NCI-H187 treated with DMSO at 0.1 percent for 48 hours (cell line): ENCODE measurements at regions not wholly inside any gene's neighbourhood (a gene's known extent, or its start where the extent isn't known, plus 50 kb on each side); places are given as distances from the start of the nearest gene placed in this dataset.

Experiments
- DNase-seq: peaks from one replicate; lab custom pipeline; 2025; lab: John Stamatoyannopoulos, UW

- DNase-seq = no peak
Observed at GRCh38 chr1:56442290-56442877, 137.0 kb downstream of the PLPP3 start.

- no peak for DNase-seq
Observed at GRCh38 chr1:56441601-56442000, 137.8 kb downstream of the PLPP3 start.

GRCh38 chr1:56439610-56440264 is 139.6 kb downstream of the PLPP3 start:
- DNase-seq = no peak

GRCh38 chr1:56438901-56439551 is 140.3 kb downstream of the PLPP3 start:
- no peak for DNase-seq

- DNase-seq = no peak
Observed at GRCh38 chr1:56437959-56438358, 141.4 kb downstream of the PLPP3 start.

GRCh38 chr1:56436912-56437417 is 142.4 kb downstream of the PLPP3 start:
- DNase-seq = no peak

- no peak for DNase-seq
Observed at GRCh38 chr1:56436296-56436695, 143.1 kb downstream of the PLPP3 start.

GRCh38 chr1:56435434-56436262 is 143.7 kb downstream of the PLPP3 start:
- no peak for DNase-seq

- no peak for DNase-seq
Observed at GRCh38 chr1:56434740-56435139, 144.6 kb downstream of the PLPP3 start.

- DNase-seq = no peak
Observed at GRCh38 chr1:56434025-56434424, 145.3 kb downstream of the PLPP3 start.

- no peak for DNase-seq
Observed at GRCh38 chr1:56433056-56433577, 146.2 kb downstream of the PLPP3 start.

GRCh38 chr1:56432166-56432971 is 147.0 kb downstream of the PLPP3 start:
- DNase-seq = no peak

GRCh38 chr1:56430141-56430839 is 149.1 kb downstream of the PLPP3 start:
- DNase-seq = no peak

GRCh38 chr1:56429288-56429687 is 150.1 kb downstream of the PLPP3 start:
- no peak for DNase-seq

GRCh38 chr1:56426587-56427381 is 152.6 kb downstream of the PLPP3 start:
- DNase-seq = no peak

GRCh38 chr1:56425494-56426037 is 153.8 kb downstream of the PLPP3 start:
- DNase-seq = no peak

GRCh38 chr1:56424744-56425493 is 154.4 kb downstream of the PLPP3 start:
- DNase-seq = no peak

GRCh38 chr1:56423716-56424115 is 155.6 kb downstream of the PLPP3 start:
- DNase-seq = no peak

- no peak for DNase-seq
Observed at GRCh38 chr1:56418151-56418631, 161.2 kb downstream of the PLPP3 start.
